ENCODE measurements at regions not wholly inside any gene's neighbourhood (a gene's known extent, or its start where the extent isn't known, plus 50 kb on each side); places are given as distances from the start of the nearest gene placed in this dataset.
A peak's percentile ranks its signal among the peaks of the same experiment; 100 is the strongest.

DNA sequence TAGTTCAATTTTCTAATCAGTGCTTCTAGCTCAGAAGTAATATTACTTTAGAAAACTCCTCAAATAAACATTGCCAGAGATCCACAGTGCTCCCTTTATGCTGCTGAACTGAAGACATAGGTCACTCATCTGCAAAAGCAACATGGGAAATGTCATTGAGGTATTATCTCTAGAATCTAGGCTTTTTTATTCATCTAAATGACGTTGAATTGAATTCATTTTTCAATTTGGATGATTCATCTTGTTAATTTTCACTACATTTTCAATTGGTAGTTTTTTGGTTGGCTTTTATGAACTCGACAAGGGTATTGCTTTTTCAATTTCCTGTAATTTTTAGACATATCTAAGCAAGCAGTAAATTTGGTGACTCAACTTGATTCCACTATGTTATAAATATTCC, 275.4 kb downstream of the NFKBIZ start:
- peaks cover 10% of the 10 kb centered on the region for H3K36me3 Mint-ChIP-seq
- H3K4me3 ChIP-seq (ENCODE audit: low read depth, low read length) = no peak overlapping the region
- H3K4me1 Mint-ChIP-seq = peaks cover 1 to 8% (median 4%) of the 10 kb centered on the region in 4 donors
- H3K27me3 ChIP-seq (ENCODE audit: control insufficient read depth, insufficient read depth, low read length) = no peaks in the 10 kb centered on the region
- no peaks in the 10 kb centered on the region for H3K27me3 Mint-ChIP-seq
- peak overlapping the region in 1 of 3 donors; percentile 22 for H3K27ac Mint-ChIP-seq
- H3K9me3 Mint-ChIP-seq = peaks cover 4 to 28% (median 6%) of the 10 kb centered on the region in 7 donors
- H3K9me3 ChIP-seq (ENCODE audit: control insufficient read depth in 2 of 2, low read length in 2 of 2) = peaks cover 9% of the 10 kb centered on the region in 2 experiments
- H3K36me3 ChIP-seq (ENCODE audit: control insufficient read depth, insufficient read depth, low read length) = no peaks in the 10 kb centered on the region
- ATAC-seq (ENCODE audit: low read depth in 2 of 2) (no peak), DNase-seq (no peak)
- H3K4me1 ChIP-seq (ENCODE audit: control insufficient read depth, insufficient read depth, low read length, poor library complexity, severe bottlenecking) = no peaks in the 10 kb centered on the region
- H3K27ac ChIP-seq (ENCODE audit: insufficient read depth, low read length, poor library complexity, severe bottlenecking) = no peak overlapping the region
- peak overlapping the region in 1 of 4 donors; percentile 15 for H3K4me3 Mint-ChIP-seq

DNA sequence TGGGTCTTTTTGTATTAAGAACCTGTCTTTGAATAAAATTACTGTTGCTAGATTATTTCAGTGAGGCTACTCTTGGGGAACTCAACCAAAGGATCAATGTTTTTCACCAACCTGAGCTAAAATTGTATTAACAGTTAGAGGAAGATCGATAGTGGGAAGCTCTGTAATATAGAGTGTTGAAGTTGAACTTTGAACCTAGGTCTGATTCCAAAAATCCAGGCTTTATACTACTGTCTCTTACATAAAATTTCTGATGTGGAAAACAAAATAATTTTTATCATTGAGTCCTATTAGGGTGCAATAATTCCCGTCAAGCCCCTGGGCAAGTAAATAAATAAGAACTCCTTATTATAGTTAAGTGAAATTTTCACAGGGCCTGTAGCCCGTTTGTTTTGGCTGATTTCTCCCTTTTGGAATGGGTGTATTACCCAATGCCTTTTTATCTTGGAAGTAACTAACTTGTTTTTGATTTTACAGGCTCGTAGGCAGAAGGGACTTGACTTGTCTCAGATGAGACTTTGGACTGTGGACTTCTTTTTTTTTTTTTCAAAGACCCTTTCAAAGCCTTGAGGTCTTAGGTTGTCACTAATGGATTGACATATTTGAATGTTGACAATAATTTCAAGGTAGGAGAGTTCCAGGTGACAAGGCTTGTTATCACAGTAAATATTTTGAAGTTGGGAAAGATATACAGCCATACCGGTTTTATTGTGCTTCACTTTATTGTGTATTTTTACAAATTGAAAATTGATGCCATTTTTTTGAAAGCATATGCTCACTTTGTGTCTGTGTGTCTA, 276.1 kb downstream of the NFKBIZ start:
- Mint-ChIP-seq H3K4me3 (peak overlapping the region in 1 of 4 donors; percentile 15), H3K36me3 (peaks cover 5% of the 10 kb centered on the region), H3K27ac (peak overlapping the region in 1 of 3 donors; percentile 22), H3K4me1 (peaks cover 6 to 13% (median 8%) of the 10 kb centered on the region in 4 donors), H3K27me3 (no peaks in the 10 kb centered on the region), H3K9me3 (peaks cover 4 to 21% (median 6%) of the 10 kb centered on the region in 7 donors)
- H3K4me3 ChIP-seq (ENCODE audit: low read depth, low read length) = no peak overlapping the region
- no peak for DNase-seq
- no peak overlapping the region for H3K27ac ChIP-seq (ENCODE audit: insufficient read depth, low read length, poor library complexity, severe bottlenecking)
- H3K9me3 ChIP-seq (ENCODE audit: control insufficient read depth in 2 of 2, low read length in 2 of 2) = peaks cover 9% of the 10 kb centered on the region in 2 experiments
- H3K36me3 ChIP-seq (ENCODE audit: control insufficient read depth, insufficient read depth, low read length) = no peaks in the 10 kb centered on the region
- no peaks in the 10 kb centered on the region for H3K27me3 ChIP-seq (ENCODE audit: control insufficient read depth, insufficient read depth, low read length)
- no peaks in the 10 kb centered on the region for H3K4me1 ChIP-seq (ENCODE audit: control insufficient read depth, insufficient read depth, low read length, poor library complexity, severe bottlenecking)
- ATAC-seq (ENCODE audit: low read depth in 2 of 2) = no peak

DNA sequence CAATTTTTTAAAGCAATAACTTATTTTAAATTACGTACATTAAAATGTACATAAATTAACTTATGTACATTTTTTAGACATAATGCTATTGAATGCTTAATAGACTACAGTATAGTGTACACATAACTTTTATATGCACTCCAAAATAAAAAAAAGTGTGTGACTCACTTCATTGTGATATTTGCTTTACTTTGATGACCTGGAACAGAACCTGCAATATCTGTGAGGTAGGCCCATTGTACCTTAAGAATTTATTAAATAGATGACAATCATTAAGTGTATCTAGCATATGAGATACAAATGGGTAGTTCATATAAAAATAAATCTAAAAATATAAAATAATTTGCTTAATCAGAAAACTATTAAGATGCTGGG, 276.7 kb downstream of the NFKBIZ start:
- H3K27ac Mint-ChIP-seq = no peak overlapping the region
- H3K27ac ChIP-seq (ENCODE audit: insufficient read depth, low read length, poor library complexity, severe bottlenecking) = no peak overlapping the region
- H3K36me3 ChIP-seq (ENCODE audit: control insufficient read depth, insufficient read depth, low read length) = no peaks in the 10 kb centered on the region
- H3K9me3 Mint-ChIP-seq = peaks cover 4 to 17% (median 6%) of the 10 kb centered on the region in 7 donors
- peaks cover 4% of the 10 kb centered on the region for H3K36me3 Mint-ChIP-seq
- no peaks in the 10 kb centered on the region for H3K27me3 Mint-ChIP-seq
- no peak overlapping the region for H3K4me3 Mint-ChIP-seq
- no peak overlapping the region for H3K4me3 ChIP-seq (ENCODE audit: low read depth, low read length)
- DNase-seq (no peak), ATAC-seq (ENCODE audit: low read depth in 2 of 2) (no peak)
- H3K4me1 ChIP-seq (ENCODE audit: control insufficient read depth, insufficient read depth, low read length, poor library complexity, severe bottlenecking) = no peaks in the 10 kb centered on the region
- peaks cover 9% of the 10 kb centered on the region in 2 experiments for H3K9me3 ChIP-seq (ENCODE audit: control insufficient read depth in 2 of 2, low read length in 2 of 2)
- peaks cover 5 to 16% (median 9%) of the 10 kb centered on the region in 4 donors for H3K4me1 Mint-ChIP-seq
- H3K27me3 ChIP-seq (ENCODE audit: control insufficient read depth, insufficient read depth, low read length) = no peaks in the 10 kb centered on the region

DNA sequence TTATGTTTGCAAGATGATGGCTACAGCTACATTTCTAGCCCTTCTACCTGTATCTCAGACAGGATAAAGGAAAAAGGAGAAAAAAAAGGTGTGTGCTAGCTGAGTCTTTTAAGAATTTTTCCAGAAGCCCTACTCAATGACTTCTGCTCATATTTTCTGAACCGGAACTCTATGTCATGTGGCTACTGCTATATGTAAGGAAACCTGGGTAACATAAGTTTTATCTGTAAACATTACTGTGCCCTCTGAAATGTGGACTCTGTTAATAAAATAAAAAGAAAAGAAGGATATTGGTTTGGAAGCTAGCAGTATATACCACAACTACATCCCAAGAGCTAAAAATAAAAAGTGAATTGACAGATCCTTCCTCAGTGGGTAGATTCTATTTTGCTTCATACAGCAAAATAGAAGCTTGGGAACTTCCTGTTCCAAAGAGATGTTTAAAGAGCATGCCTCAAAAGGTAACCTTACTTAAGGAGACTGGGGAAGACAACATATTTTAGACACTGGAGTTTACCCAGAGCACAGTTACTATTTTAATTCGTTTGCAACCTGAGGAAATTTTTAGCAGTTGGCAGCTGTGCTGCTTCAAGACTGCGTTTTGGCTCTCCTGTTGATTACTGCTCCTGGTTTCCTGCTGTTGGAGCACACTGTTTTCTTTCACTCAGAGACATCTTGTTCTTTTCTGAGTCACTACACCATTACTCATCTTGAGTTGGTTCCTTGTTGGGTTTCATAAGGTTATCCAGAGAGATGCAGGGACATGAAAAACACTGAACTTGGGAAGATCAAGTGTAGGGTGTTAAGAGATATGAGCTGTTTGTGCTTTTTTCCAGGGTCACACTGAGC, 280.7 kb downstream of the NFKBIZ start:
- Histone ChIP-seq H3K36me3 (ENCODE audit: control insufficient read depth, insufficient read depth, low read length) (no peaks in the 10 kb centered on the region), H3K27ac (ENCODE audit: insufficient read depth, low read length, poor library complexity, severe bottlenecking) (no peak overlapping the region), H3K4me1 (ENCODE audit: control insufficient read depth, insufficient read depth, low read length, poor library complexity, severe bottlenecking) (no peaks in the 10 kb centered on the region), H3K27me3 (ENCODE audit: control insufficient read depth, insufficient read depth, low read length) (no peaks in the 10 kb centered on the region), H3K9me3 (ENCODE audit: control insufficient read depth in 2 of 2, low read length in 2 of 2) (no peaks in the 10 kb centered on the region), H3K4me3 (ENCODE audit: low read depth, low read length) (no peak overlapping the region)
- Mint-ChIP-seq H3K27me3 (peaks cover 4% of the 10 kb centered on the region), H3K4me3 (no peak overlapping the region), H3K36me3 (no peaks in the 10 kb centered on the region), H3K4me1 (peaks cover 3 to 16% (median 10%) of the 10 kb centered on the region in 4 donors), H3K27ac (peak overlapping the region in 1 of 3 donors; percentile 30), H3K9me3 (peaks cover 0 to 3% (median 1%) of the 10 kb centered on the region in 7 donors)
- ATAC-seq (ENCODE audit: low read depth in 2 of 2) (peak; percentile 28 to 40), DNase-seq (no peak)

DNA sequence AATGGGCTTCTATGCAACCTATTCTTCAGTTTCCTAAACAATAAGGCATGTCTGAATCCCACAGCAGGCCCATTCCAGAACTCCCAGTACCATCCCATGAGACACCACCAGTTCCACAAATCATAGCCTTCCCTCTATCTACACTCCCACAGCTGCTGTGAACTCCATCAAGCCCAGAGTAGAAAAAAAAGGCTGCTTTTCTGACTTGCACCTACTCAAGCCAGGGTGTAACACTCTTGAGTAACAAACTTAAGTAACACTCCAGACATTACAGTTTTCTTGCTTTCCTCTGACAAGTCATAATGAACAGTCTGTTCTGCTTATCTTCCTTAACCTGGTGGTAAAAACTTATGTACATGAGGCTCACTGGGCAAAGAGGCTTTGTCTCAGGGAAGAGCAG, 283.1 kb downstream of the NFKBIZ start:
- Mint-ChIP-seq H3K4me3 (no peak overlapping the region), H3K36me3 (no peaks in the 10 kb centered on the region), H3K27me3 (peaks cover 15% of the 10 kb centered on the region), H3K27ac (peak overlapping the region in 1 of 3 donors; percentile 2), H3K9me3 (peaks cover 0 to 5% (median 0%) of the 10 kb centered on the region in 7 donors), H3K4me1 (peaks cover 0 to 24% (median 10%) of the 10 kb centered on the region in 4 donors)
- ATAC-seq (ENCODE audit: low read depth in 2 of 2) = no peak
- Histone ChIP-seq H3K4me3 (ENCODE audit: low read depth, low read length) (no peak overlapping the region), H3K36me3 (ENCODE audit: control insufficient read depth, insufficient read depth, low read length) (no peaks in the 10 kb centered on the region), H3K27ac (ENCODE audit: insufficient read depth, low read length, poor library complexity, severe bottlenecking) (no peak overlapping the region), H3K4me1 (ENCODE audit: control insufficient read depth, insufficient read depth, low read length, poor library complexity, severe bottlenecking) (no peaks in the 10 kb centered on the region), H3K27me3 (ENCODE audit: control insufficient read depth, insufficient read depth, low read length) (peaks cover 1% of the 10 kb centered on the region), H3K9me3 (ENCODE audit: control insufficient read depth in 2 of 2, low read length in 2 of 2) (no peaks in the 10 kb centered on the region)
- DNase-seq = no peak

DNA sequence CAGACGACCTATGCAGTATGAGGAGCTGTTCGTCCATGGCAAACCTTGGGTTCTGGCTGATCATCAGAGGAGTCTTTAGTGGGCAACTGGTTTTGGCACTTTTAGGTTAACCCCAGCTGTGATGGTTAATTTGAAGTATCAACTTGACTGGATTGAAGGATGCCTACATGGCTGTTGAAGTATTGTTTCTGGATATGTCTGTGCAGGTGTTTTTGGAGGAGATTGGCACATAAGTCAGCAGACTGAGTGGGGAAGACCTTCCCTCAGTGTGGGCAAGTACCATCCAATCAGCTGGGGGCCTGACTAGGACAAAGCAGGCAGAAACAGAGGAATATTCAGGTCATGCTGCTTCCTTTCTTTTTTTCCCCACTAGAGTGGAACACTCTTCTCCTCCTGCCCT, 284.1 kb downstream of the NFKBIZ start:
- Mint-ChIP-seq H3K36me3 (no peaks in the 10 kb centered on the region), H3K4me3 (no peak overlapping the region), H3K4me1 (peaks cover 0 to 24% (median 10%) of the 10 kb centered on the region in 4 donors), H3K9me3 (peaks cover 0 to 4% (median 0%) of the 10 kb centered on the region in 7 donors), H3K27me3 (peaks cover 15% of the 10 kb centered on the region), H3K27ac (peak overlapping the region in 2 of 3 donors; percentile 2 to 17)
- no peaks in the 10 kb centered on the region for H3K9me3 ChIP-seq (ENCODE audit: control insufficient read depth in 2 of 2, low read length in 2 of 2)
- no peak for ATAC-seq (ENCODE audit: low read depth in 2 of 2)
- no peak overlapping the region for H3K27ac ChIP-seq (ENCODE audit: insufficient read depth, low read length, poor library complexity, severe bottlenecking)
- no peak for DNase-seq
- no peak overlapping the region for H3K4me3 ChIP-seq (ENCODE audit: low read depth, low read length)
- H3K36me3 ChIP-seq (ENCODE audit: control insufficient read depth, insufficient read depth, low read length) = no peaks in the 10 kb centered on the region
- no peaks in the 10 kb centered on the region for H3K4me1 ChIP-seq (ENCODE audit: control insufficient read depth, insufficient read depth, low read length, poor library complexity, severe bottlenecking)
- H3K27me3 ChIP-seq (ENCODE audit: control insufficient read depth, insufficient read depth, low read length) = peaks cover 3% of the 10 kb centered on the region

DNA sequence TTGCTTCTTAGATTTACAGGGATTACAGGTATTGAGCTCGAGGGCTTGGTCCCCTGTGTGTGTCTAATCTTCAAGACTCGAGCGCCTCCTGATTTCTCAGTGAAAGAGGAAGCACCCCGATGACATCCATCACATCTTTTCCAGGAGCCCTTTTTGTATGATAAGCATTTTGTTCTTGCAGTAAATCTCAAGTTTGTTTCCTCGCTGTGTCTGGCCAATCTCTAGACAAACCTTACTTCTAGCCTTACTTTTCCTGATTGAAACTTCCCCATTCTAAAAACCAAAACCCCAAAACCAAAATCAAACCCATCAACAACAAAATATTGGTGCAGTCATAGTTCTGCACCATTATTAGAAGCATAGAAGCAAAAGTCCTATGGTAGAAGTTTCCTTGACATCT, 286.0 kb downstream of the NFKBIZ start:
- H3K27me3 ChIP-seq (ENCODE audit: control insufficient read depth, insufficient read depth, low read length) = peaks cover 5% of the 10 kb centered on the region
- peaks cover 15% of the 10 kb centered on the region for H3K27me3 Mint-ChIP-seq
- H3K4me1 ChIP-seq (ENCODE audit: control insufficient read depth, insufficient read depth, low read length, poor library complexity, severe bottlenecking) = no peaks in the 10 kb centered on the region
- H3K4me3 ChIP-seq (ENCODE audit: low read depth, low read length) = no peak overlapping the region
- H3K9me3 Mint-ChIP-seq = peaks cover 0 to 4% (median 0%) of the 10 kb centered on the region in 7 donors
- DNase-seq = no peak
- no peaks in the 10 kb centered on the region for H3K36me3 Mint-ChIP-seq
- no peak overlapping the region for H3K27ac ChIP-seq (ENCODE audit: insufficient read depth, low read length, poor library complexity, severe bottlenecking)
- H3K4me3 Mint-ChIP-seq = no peak overlapping the region
- H3K36me3 ChIP-seq (ENCODE audit: control insufficient read depth, insufficient read depth, low read length) = no peaks in the 10 kb centered on the region
- H3K4me1 Mint-ChIP-seq = peaks cover 0 to 16% (median 5%) of the 10 kb centered on the region in 4 donors
- no peaks in the 10 kb centered on the region for H3K9me3 ChIP-seq (ENCODE audit: control insufficient read depth in 2 of 2, low read length in 2 of 2)
- no peak overlapping the region for H3K27ac Mint-ChIP-seq
- ATAC-seq (ENCODE audit: low read depth in 2 of 2) = no peak
